IMR-90 (cell line): ENCODE measurements at regions not wholly inside any gene's neighbourhood (a gene's known extent, or its start where the extent isn't known, plus 50 kb on each side); places are given as distances from the start of the nearest gene placed in this dataset.

Experiments
- ATAC-seq: fragments of 200-7000 bp; cut with Tn5 transposase; 2 replicates; pipeline ENCODE4 v1.9.1; 2020; ENCODE audit warnings: low read depth, mild to moderate bottlenecking, moderate library complexity
- BruUV-seq: library from RNA; stranded (reverse); fragments of 400-500 nt; replicated peaks from 2 replicates; lab custom pipeline; 2021; lab: Mats Ljungman, UMichigan
- CTCF ChIA-PET: fragments of 300-600 bp; formaldehyde crosslinking; extraction: SDS; loops from one replicate; lab custom pipeline; 2021; ENCODE audit warnings: antibody characterized with exemption; lab: Yijun Ruan, JAX
- POLR2A ChIA-PET: fragments of 300-600 bp; sonication (Branson Sonifier 250); formaldehyde crosslinking; loops from one replicate; lab custom pipeline; 2022; ENCODE audit warnings: antibody characterized with exemption; ENCODE audit not compliant: unreplicated experiment; lab: Charles Lee
- DNase-seq: peaks from one replicate; pipeline ENCODE4 v3.0.0; 2013
- H2AFZ ChIP-seq: replicated peaks from 2 replicates; pipeline ENCODE3; 2013; ENCODE audit warnings: low read length, mild to moderate bottlenecking; ENCODE audit not compliant: poor library complexity
- H2AK5ac ChIP-seq: 2 replicates; pipeline ENCODE4 v1.6.1; 2013; ENCODE audit warnings: low read depth, low read length, inconsistent platforms
- H2AK9ac ChIP-seq: replicated peaks from 2 replicates; pipeline ENCODE3; 2013; ENCODE audit warnings: mild to moderate bottlenecking, low read depth, low read length, moderate library complexity; ENCODE audit not compliant: poor library complexity
- H2BK120ac ChIP-seq: 2 replicates; pipeline ENCODE4 v1.6.1; 2013; ENCODE audit warnings: low read depth, low read length, inconsistent platforms
- H2BK15ac ChIP-seq: 3 replicates; pipeline ENCODE4 v1.6.1; 2013; ENCODE audit warnings: low read depth, low read length, inconsistent platforms
- H2BK20ac ChIP-seq: 2 replicates; pipeline ENCODE4 v1.6.1; 2013; ENCODE audit warnings: low read depth, mild to moderate bottlenecking, inconsistent platforms, low read length, moderate library complexity
- H2BK5ac ChIP-seq: 2 replicates; pipeline ENCODE4 v1.6.1; 2013; ENCODE audit warnings: mild to moderate bottlenecking, low read depth, low read length, inconsistent platforms; ENCODE audit not compliant: poor library complexity, severe bottlenecking
- H3K14ac ChIP-seq: replicated peaks from 2 replicates; pipeline ENCODE4 v1.6.1; 2013; ENCODE audit warnings: low read depth, low read length, inconsistent platforms
- H3K18ac ChIP-seq: 2 replicates; pipeline ENCODE4 v1.6.1; 2013; ENCODE audit warnings: low read depth, low read length, control low read depth
- H3K23ac ChIP-seq: 2 replicates; pipeline ENCODE4 v1.6.1; 2013; ENCODE audit warnings: low read depth, low read length, inconsistent platforms
- H3K27ac ChIP-seq: 2 replicates; pipeline ENCODE4 v1.5.1; 2013; ENCODE audit warnings: mild to moderate bottlenecking, control low read depth, low read length; ENCODE audit not compliant: insufficient read depth
- H3K27me3 ChIP-seq: 2 replicates; pipeline ENCODE4 v1.6.1; 2013; ENCODE audit warnings: low read length; ENCODE audit not compliant: control insufficient read depth, insufficient read depth
- H3K36me3 ChIP-seq: 2 replicates; pipeline ENCODE4 v1.6.1; 2013; ENCODE audit warnings: low read length, mixed read lengths; ENCODE audit not compliant: control insufficient read depth, insufficient read depth
- H3K4ac ChIP-seq: 2 replicates; pipeline ENCODE4 v1.6.1; 2013; ENCODE audit warnings: low read depth, low read length, inconsistent platforms
- H3K4me1 ChIP-seq: 2 replicates; pipeline ENCODE4 v1.6.1; 2013; ENCODE audit warnings: low read length, mixed read lengths; ENCODE audit not compliant: control insufficient read depth, insufficient read depth
- H3K4me2 ChIP-seq: 2 replicates; pipeline ENCODE4 v1.6.1; 2013; ENCODE audit warnings: low read depth, mild to moderate bottlenecking, control low read depth, low read length, moderate library complexity
- H3K4me3 ChIP-seq: 2 replicates; pipeline ENCODE4 v1.5.1; 2013; ENCODE audit warnings: low read depth, mild to moderate bottlenecking, control low read depth, low read length, moderate library complexity; ENCODE audit not compliant: insufficient read depth
- H3K56ac ChIP-seq: 2 replicates; pipeline ENCODE4 v1.6.1; 2013; ENCODE audit warnings: low read length, inconsistent platforms; ENCODE audit not compliant: insufficient read depth; ENCODE audit errors: extremely low read depth
- H3K79me1 ChIP-seq, 2 experiments: 2 replicates each; pipeline ENCODE4 v1.6.1; 2013; ENCODE audit warnings: low read length in 2 of 2, inconsistent platforms in 1 of 2, low read depth in 1 of 2
- H3K9ac ChIP-seq: 2 replicates; pipeline ENCODE4 v1.6.1; 2013; ENCODE audit warnings: low read depth, low read length, control low read depth
- H3K9me1 ChIP-seq: 2 replicates; pipeline ENCODE4 v1.6.1; 2013; ENCODE audit warnings: low read length, inconsistent platforms; ENCODE audit not compliant: insufficient read depth
- H3K9me3 ChIP-seq: 2 replicates; pipeline ENCODE4 v1.6.1; 2013; ENCODE audit warnings: low read length; ENCODE audit not compliant: control insufficient read depth, insufficient read depth
- H4K20me1 ChIP-seq: 2 replicates; pipeline ENCODE4 v1.6.1; 2013; ENCODE audit warnings: low read length, inconsistent platforms; ENCODE audit not compliant: insufficient read depth
- H4K5ac ChIP-seq: 2 replicates; pipeline ENCODE4 v1.6.1; 2013; ENCODE audit warnings: mild to moderate bottlenecking, low read depth, low read length, control low read depth
- H4K8ac ChIP-seq, 2 experiments: 2 replicates each; pipeline ENCODE4 v1.6.1; 2013; ENCODE audit warnings: low read depth in 2 of 2, low read length in 2 of 2, control low read depth in 1 of 2, inconsistent platforms in 1 of 2
- H4K91ac ChIP-seq: 2 replicates; pipeline ENCODE4 v1.6.1; 2013; ENCODE audit warnings: low read depth, low read length, inconsistent platforms; ENCODE audit not compliant: insufficient read depth
- BHLHE40 ChIP-seq: fragments of 150-350 bp; IDR thresholded peaks from 2 replicates; pipeline ENCODE4 v1.6.1; 2016; ENCODE audit warnings: mild to moderate bottlenecking, low read depth, low read length
- ELK1 ChIP-seq: fragments of 150-350 bp; IDR thresholded peaks from 2 replicates; pipeline ENCODE4 v1.6.1; 2016; ENCODE audit warnings: low read depth, mild to moderate bottlenecking, low read length, moderate library complexity, borderline replicate concordance
- MAZ ChIP-seq: IDR thresholded peaks from 2 replicates; pipeline ENCODE4 v1.6.1; 2012; ENCODE audit warnings: low read depth, mild to moderate bottlenecking, low read length, improper control_type of control experiment, moderate library complexity, borderline replicate concordance
- MXI1 ChIP-seq: IDR thresholded peaks from 2 replicates; pipeline ENCODE4 v1.6.1; 2012; ENCODE audit warnings: low read depth, mild to moderate bottlenecking, low read length, moderate library complexity, borderline replicate concordance
- NFE2L2 ChIP-seq: fragments of 150-350 bp; IDR thresholded peaks from 2 replicates; pipeline ENCODE4 v1.6.1; 2016; ENCODE audit warnings: low read depth, mild to moderate bottlenecking, low read length
- POLR2A ChIP-seq: IDR thresholded peaks from 2 replicates; pipeline ENCODE4 v1.6.1; 2012; ENCODE audit warnings: mild to moderate bottlenecking, low read depth, low read length
- RAD21 ChIP-seq: IDR thresholded peaks from 2 replicates; pipeline ENCODE4 v1.6.1; 2012; ENCODE audit warnings: low read length, improper control_type of control experiment
- RCOR1 ChIP-seq: IDR thresholded peaks from 2 replicates; pipeline ENCODE4 v1.6.1; 2012; ENCODE audit warnings: mild to moderate bottlenecking, low read length, improper control_type of control experiment; ENCODE audit not compliant: insufficient replicate concordance
- SMC3 ChIP-seq: fragments of 150-350 bp; IDR thresholded peaks from 2 replicates; pipeline ENCODE4 v1.6.1; 2016; ENCODE audit warnings: low read depth, mild to moderate bottlenecking, antibody characterized with exemption, low read length, moderate library complexity
- WGBS, 2 experiments: methylation state at CpG; one replicate each; pipeline versions ENCODE4 v1.1.5 to v1.1.7; 2013; ENCODE audit warnings: missing lambda C conversion rate in 2 of 2; ENCODE audit not compliant: insufficient read length in 1 of 2; ENCODE audit errors: extremely low coverage in 2 of 2; 5-methylcytosine and 5-hydroxymethylcytosine counted together
- dilution Hi-C: fragments of 300-500 bp; cut with HindIII; formaldehyde crosslinking; loops from one replicate; pipeline ENCODE4 v1.14.3; 2018; ENCODE audit warnings: low sequenced_read_pairs; ENCODE audit not compliant: unreplicated experiment
- in situ Hi-C: fragments of 300-500 bp; cut with MboI; formaldehyde crosslinking; loops from 3 replicates; pipeline ENCODE4 v1.14.3; 2019; ENCODE audit warnings: low sequenced_read_pairs, inconsistent platforms, mixed read lengths
- intact Hi-C: fragments of 100-400 bp; cut with micrococcal nuclease; formaldehyde crosslinking; loops from 2 replicates; pipeline ENCODE4 v1.10.0; 2022

GRCh38 chr18:72160510-72161445 lies 383.4 kb downstream of the CBLN2 start (continued):
- no peak for TF ChIP-seq POLR2A

- no peak for TF ChIP-seq ELK1
- no peak for TF ChIP-seq RAD21
- no peak for TF ChIP-seq RCOR1
- no peak for TF ChIP-seq NFE2L2
- TF ChIP-seq MAZ, result no peak
- TF ChIP-seq SMC3, result no peak
- TF ChIP-seq MXI1, result no peak
- TF ChIP-seq BHLHE40, result no peak
- no peaks in the 10 kb centered on the region for H3K4me1 ChIP-seq
- H3K9me3 ChIP-seq, result peaks cover 5% of the 10 kb centered on the region
- H4K5ac ChIP-seq, result no peak overlapping the region
- no peak overlapping the region for H2AFZ ChIP-seq
- no peak overlapping the region for H2BK15ac ChIP-seq
- ChIA-PET CTCF (interaction anchor here (0.6 kb wide), 1 partner anchor 78 kb away, joined by 6 read pairs; no protein-coding TSS in a partner anchor), POLR2A (no interaction called here)
- intact Hi-C loops (no loop called here), dilution Hi-C loops (no loop called here), in situ Hi-C loops (no loop called here)
- H3K79me1 ChIP-seq, result no peaks in the 10 kb centered on the region
- no CpG with 5 or more reads among the region's 5 CpGs for WGBS, 2 experiments
- ATAC-seq (no peak), DNase-seq (no peak)
- H3K9ac ChIP-seq, result no peak overlapping the region
- no peak overlapping the region for H2AK9ac ChIP-seq
- no peak overlapping the region for H3K23ac ChIP-seq
- no peak overlapping the region for H3K56ac ChIP-seq
- no peak overlapping the region for H4K91ac ChIP-seq
- H2BK120ac ChIP-seq, result no peak overlapping the region
- H2BK5ac ChIP-seq, result no peak overlapping the region
- H3K27me3 ChIP-seq, result no peaks in the 10 kb centered on the region
- H4K8ac ChIP-seq, result no peak overlapping the region
- H2AK5ac ChIP-seq, result no peak overlapping the region
- no peak overlapping the region for H3K27ac ChIP-seq
- H3K4me2 ChIP-seq, result no peak overlapping the region
- no TSS peak for BruUV-seq
- no peak overlapping the region for H3K4ac ChIP-seq
- no peaks in the 10 kb centered on the region for H3K9me1 ChIP-seq
- no peak overlapping the region for H2BK20ac ChIP-seq
- no peak overlapping the region for H3K14ac ChIP-seq
- no peak overlapping the region for H3K18ac ChIP-seq
- H3K4me3 ChIP-seq, result no peak overlapping the region
- no peaks in the 10 kb centered on the region for H4K20me1 ChIP-seq
- no peaks in the 10 kb centered on the region for H3K36me3 ChIP-seq
Observed at GRCh38 chr18:72155327-72155726, 388.8 kb downstream of the CBLN2 start.
